ENCODE measurements at regions not wholly inside any gene's neighbourhood (a gene's known extent, or its start where the extent isn't known, plus 50 kb on each side); places are given as distances from the start of the nearest gene placed in this dataset.

- DNase-seq (ENCODE audit: low spot score), result no peak
- H3K27ac ChIP-seq, result peak overlapping the region in 1 of 2 donors; percentile 28
- no peak overlapping the region for H3K4me3 ChIP-seq
- TF ChIP-seq, protein P1, sequence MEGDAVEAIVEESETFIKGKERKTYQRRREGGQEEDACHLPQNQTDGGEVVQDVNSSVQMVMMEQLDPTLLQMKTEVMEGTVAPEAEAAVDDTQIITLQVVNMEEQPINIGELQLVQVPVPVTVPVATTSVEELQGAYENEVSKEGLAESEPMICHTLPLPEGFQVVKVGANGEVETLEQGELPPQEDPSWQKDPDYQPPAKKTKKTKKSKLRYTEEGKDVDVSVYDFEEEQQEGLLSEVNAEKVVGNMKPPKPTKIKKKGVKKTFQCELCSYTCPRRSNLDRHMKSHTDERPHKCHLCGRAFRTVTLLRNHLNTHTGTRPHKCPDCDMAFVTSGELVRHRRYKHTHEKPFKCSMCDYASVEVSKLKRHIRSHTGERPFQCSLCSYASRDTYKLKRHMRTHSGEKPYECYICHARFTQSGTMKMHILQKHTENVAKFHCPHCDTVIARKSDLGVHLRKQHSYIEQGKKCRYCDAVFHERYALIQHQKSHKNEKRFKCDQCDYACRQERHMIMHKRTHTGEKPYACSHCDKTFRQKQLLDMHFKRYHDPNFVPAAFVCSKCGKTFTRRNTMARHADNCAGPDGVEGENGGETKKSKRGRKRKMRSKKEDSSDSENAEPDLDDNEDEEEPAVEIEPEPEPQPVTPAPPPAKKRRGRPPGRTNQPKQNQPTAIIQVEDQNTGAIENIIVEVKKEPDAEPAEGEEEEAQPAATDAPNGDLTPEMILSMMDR (IDR thresholded peaks at IDR 0.05), result no peak
Observed at GRCh38 chr9:523444-523843, 308.8 kb downstream of the DOCK8 start.

DNA sequence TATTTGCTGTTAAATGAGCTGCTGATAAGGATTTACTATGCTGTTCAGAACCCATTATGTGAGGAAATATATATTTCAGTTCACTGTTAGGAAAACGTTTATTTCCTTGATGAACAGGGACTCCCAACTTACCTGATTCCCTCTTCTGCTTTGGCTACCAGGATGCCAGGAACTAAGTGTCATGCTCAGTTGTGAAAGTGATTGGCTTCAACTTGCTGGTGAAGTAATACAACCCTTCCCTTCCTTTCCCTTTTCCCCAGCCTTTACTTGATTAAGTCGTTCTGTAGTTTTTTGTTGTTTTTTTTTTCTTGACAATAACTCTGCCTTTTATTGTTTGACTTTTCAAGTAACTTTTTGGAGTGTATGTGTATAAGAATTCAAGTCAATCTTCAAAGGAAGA, 309.3 kb downstream of the DOCK8 start:
- DNase-seq (ENCODE audit: low spot score), result no peak
- TF ChIP-seq, protein P1 (IDR thresholded peaks at IDR 0.05), result no peak
- Histone ChIP-seq H3K27ac (no peak overlapping the region), H3K4me3 (no peak overlapping the region)

GRCh38 chr9:526904-527591, 312.4 kb downstream of the DOCK8 start:
- Histone ChIP-seq H3K27ac (no peak overlapping the region), H3K4me3 (no peak overlapping the region)
- TF ChIP-seq, protein P1 (IDR thresholded peaks at IDR 0.05), result no peak
- no peak for DNase-seq (ENCODE audit: low spot score)

DNA sequence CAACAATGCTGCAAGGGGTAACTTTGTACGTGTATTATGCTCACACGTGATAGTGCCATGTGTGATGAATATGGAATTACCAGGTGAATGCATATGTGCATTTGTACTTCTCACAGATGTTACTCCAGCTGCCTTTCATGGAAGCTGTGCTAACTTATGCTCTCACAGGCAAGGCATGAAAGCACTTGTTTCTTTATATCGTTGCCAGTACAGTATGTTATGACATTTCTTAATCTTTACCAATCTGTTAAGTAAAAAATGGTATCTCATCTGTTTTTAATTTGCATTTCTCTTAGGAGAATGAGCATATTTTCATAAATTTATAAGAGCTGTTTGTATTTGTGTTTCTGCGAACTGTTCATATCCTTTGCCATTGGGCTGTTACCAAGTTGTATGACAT, 311.8 kb upstream of the DMRT1 start:
- TF ChIP-seq, protein P1 (IDR thresholded peaks at IDR 0.05), result no peak
- Histone ChIP-seq H3K4me3 (no peak overlapping the region), H3K27ac (no peak overlapping the region)
- DNase-seq (ENCODE audit: low spot score), result no peak

DNA sequence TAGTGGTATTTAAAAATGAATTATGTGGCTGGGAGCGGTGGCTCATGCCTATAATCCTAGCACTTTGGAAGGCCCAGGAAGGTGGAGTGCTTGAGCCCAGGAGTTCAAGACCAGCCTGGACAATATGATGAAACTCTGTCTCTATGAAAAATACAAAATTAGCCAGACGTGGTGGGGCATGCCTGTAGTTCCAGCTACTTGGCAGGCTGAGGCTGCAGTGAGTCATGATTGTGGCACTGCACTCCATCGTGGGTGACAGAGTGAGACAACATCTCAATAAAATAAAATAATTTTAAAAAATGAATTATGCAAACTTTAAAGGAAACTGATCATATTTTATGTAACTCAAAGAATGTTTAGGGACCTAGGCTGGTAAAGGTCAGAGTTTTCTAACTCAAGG, 310.8 kb upstream of the DMRT1 start:
- no peak for DNase-seq (ENCODE audit: low spot score)
- TF ChIP-seq, protein P1 (IDR thresholded peaks at IDR 0.05), result no peak
- peak overlapping the region; percentile 40 to 72 for H3K27ac ChIP-seq
- no peak overlapping the region for H3K4me3 ChIP-seq

GRCh38 chr9:532707-533106, 308.8 kb upstream of the DMRT1 start:
- Histone ChIP-seq H3K27ac (peak overlapping the region in 1 of 2 donors; percentile 56), H3K4me3 (no peak overlapping the region)
- TF ChIP-seq, protein P1 (IDR thresholded peaks at IDR 0.05), result no peak
- no peak for DNase-seq (ENCODE audit: low spot score)

DNA sequence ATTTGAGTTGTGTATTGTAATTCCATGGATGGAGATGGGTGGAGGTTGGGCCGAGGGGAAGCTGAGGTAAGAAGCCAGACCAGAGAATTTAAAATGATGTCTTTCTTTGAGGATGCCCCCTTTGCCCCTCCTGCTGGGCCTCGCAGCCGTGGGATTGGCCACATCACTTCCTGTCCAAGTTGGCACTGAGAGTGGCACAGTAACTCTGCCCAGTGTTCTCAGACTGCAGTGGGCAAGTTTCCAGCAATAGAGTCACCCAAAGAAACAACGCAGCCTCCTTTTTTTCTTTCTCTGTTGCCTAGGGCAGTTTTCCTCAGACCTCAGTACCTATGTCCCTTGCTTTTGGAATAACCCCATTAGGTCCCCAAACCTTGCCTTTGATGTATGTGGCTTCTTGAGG, 306.6 kb upstream of the DMRT1 start:
- peak overlapping the region; percentile 24 for H3K4me3 ChIP-seq
- peak overlapping the region; percentile 6 to 66 for H3K27ac ChIP-seq
- peak; percentile 79 for DNase-seq (ENCODE audit: low spot score)
- TF ChIP-seq, protein P1 (IDR thresholded peaks at IDR 0.05), result no peak

All from coronary artery (tissue), 2 donors.